SK-N-SH (cell line): ENCODE measurements at regions not wholly inside any gene's neighbourhood (a gene's known extent, or its start where the extent isn't known, plus 50 kb on each side); places are given as distances from the start of the nearest gene placed in this dataset.

Experiments
- CTCF ChIA-PET: fragments of 300-600, 350-600 bp; formaldehyde crosslinking; extraction: SDS; loops from one replicate; lab custom pipeline; 2021; lab: Yijun Ruan, JAX
- POLR2A ChIA-PET: fragments of 350-600 bp; sonication (Branson Sonifier 250); formaldehyde crosslinking; extraction: SDS; loops from one replicate; lab custom pipeline; 2020; ENCODE audit warnings: antibody characterized with exemption, inconsistent platforms; lab: Yijun Ruan, JAX
- DNase-seq: peaks from one replicate; pipeline ENCODE4 v3.0.0; 2012
- H2AFZ ChIP-seq: fragments of 200-600 bp; sonication (generic); 2 replicates; pipeline ENCODE4 v1.8.1; 2016; ENCODE audit warnings: antibody characterized with exemption, mild to moderate bottlenecking, low read depth
- H3F3A ChIP-seq: fragments of 200-600 bp; sonication (generic); replicated peaks from 2 replicates; pipeline ENCODE3; 2016; ENCODE audit warnings: antibody characterized with exemption, mild to moderate bottlenecking; ENCODE audit not compliant: insufficient read depth
- H3K27ac ChIP-seq, 2 experiments: fragments of 200-500 bp in 1 of 2; fragments of 200-600 bp in 1 of 2; sonication (Bioruptor generic) in 1 of 2; sonication (generic), shearing (Covaris generic) in 1 of 2; 2 replicates each; pipeline versions ENCODE4 v1.5.1 to v1.6.1; 2014 to 2016; ENCODE audit warnings: low read depth in 2 of 2, inconsistent platforms in 1 of 2, low read length in 1 of 2, mild to moderate bottlenecking in 1 of 2, mixed read lengths in 1 of 2
- H3K27me3 ChIP-seq: fragments of 200-600 bp; sonication (generic), shearing (Covaris generic); 2 replicates; pipeline ENCODE4 v1.6.1; 2016; ENCODE audit warnings: mixed run types; ENCODE audit not compliant: insufficient read depth
- H3K36me3 ChIP-seq, 2 experiments: fragments of 200-500 bp in 1 of 2; fragments of 200-600 bp in 1 of 2; sonication (Bioruptor generic) in 1 of 2; sonication (generic) in 1 of 2; replicated peaks in 1 of 2; 2 replicates each; pipeline versions ENCODE3 to v1.5.1; 2014 to 2016; ENCODE audit warnings: low read length in 1 of 2, mild to moderate bottlenecking in 1 of 2; ENCODE audit not compliant: insufficient read depth in 2 of 2, control insufficient read depth in 1 of 2
- H3K4me1 ChIP-seq, 2 experiments: fragments of 200-500 bp in 1 of 2; fragments of 200-600 bp in 1 of 2; sonication (Bioruptor generic) in 1 of 2; sonication (generic), shearing (Covaris generic) in 1 of 2; 2 replicates each; pipeline versions ENCODE4 v1.5.1 to v1.6.1; 2014 to 2016; ENCODE audit warnings: low read depth in 1 of 2, low read length in 1 of 2, mixed run types in 1 of 2; ENCODE audit not compliant: insufficient read depth in 2 of 2, control insufficient read depth in 1 of 2
- H3K4me2 ChIP-seq: fragments of 200-600 bp; sonication (generic), shearing (Covaris generic); 2 replicates; pipeline ENCODE4 v1.6.1; 2017; ENCODE audit warnings: mixed run types
- H3K4me3 ChIP-seq, 2 experiments: fragments of 200-500 bp in 1 of 2; fragments of 200-600 bp in 1 of 2; sonication (Bioruptor generic) in 1 of 2; sonication (generic), shearing (Covaris generic) in 1 of 2; 2 replicates each; pipeline versions ENCODE4 v1.5.1 to v1.8.1; 2014 to 2016; ENCODE audit warnings: low read depth in 2 of 2, inconsistent platforms in 1 of 2, low read length in 1 of 2, mild to moderate bottlenecking in 1 of 2, mixed read lengths in 1 of 2, moderate library complexity in 1 of 2
- H3K79me2 ChIP-seq: fragments of 200-600 bp; sonication (generic); 2 replicates; pipeline ENCODE4 v1.8.1; 2017; ENCODE audit warnings: mild to moderate bottlenecking; ENCODE audit not compliant: insufficient read depth
- H3K9ac ChIP-seq: fragments of 200-600 bp; sonication (generic); 2 replicates; pipeline ENCODE4 v1.6.1; 2017; ENCODE audit warnings: mixed run types
- H3K9me2 ChIP-seq: fragments of 200-600 bp; sonication (generic); 2 replicates; pipeline ENCODE4 v1.6.1; 2017; ENCODE audit warnings: mixed run types
- H3K9me3 ChIP-seq: fragments of 200-600 bp; sonication (generic); 2 replicates; pipeline ENCODE4 v1.6.1; 2017; ENCODE audit warnings: mixed run types, mild to moderate bottlenecking, moderate library complexity
- H4K20me1 ChIP-seq: fragments of 200-600 bp; sonication (generic); 2 replicates; pipeline ENCODE4 v1.6.1; 2017; ENCODE audit warnings: mild to moderate bottlenecking, mixed run types; ENCODE audit not compliant: insufficient read depth
- CTCF ChIP-seq: fragments of 200-600 bp; sonication (generic); IDR thresholded peaks from 2 replicates; pipeline ENCODE4 v1.6.1; 2017; ENCODE audit warnings: antibody characterized with exemption, mild to moderate bottlenecking, moderate library complexity
- ELF1 ChIP-seq: IDR thresholded peaks from 2 replicates; pipeline ENCODE4 v1.4.0; 2012
- FOXM1 ChIP-seq: IDR thresholded peaks from 2 replicates; pipeline ENCODE4 v1.4.0; 2012; ENCODE audit warnings: low read depth, mild to moderate bottlenecking
- GATA2 ChIP-seq: sonication (generic); formaldehyde crosslinking; IDR thresholded peaks from 2 replicates; pipeline ENCODE4 v1.5.0; 2020; ENCODE audit warnings: mild to moderate bottlenecking, missing genetic modification reagents
- JUND ChIP-seq: IDR thresholded peaks from 2 replicates; pipeline ENCODE4 v1.4.0; 2012
- MAX ChIP-seq: IDR thresholded peaks from 2 replicates; pipeline ENCODE4 v1.4.0; 2012; ENCODE audit warnings: low read depth
- MEF2A ChIP-seq: IDR thresholded peaks from 2 replicates; pipeline ENCODE4 v1.4.0; 2012; ENCODE audit warnings: low read depth, borderline replicate concordance
- MXI1 ChIP-seq: IDR thresholded peaks from 2 replicates; pipeline ENCODE4 v1.6.1; 2012; ENCODE audit warnings: mild to moderate bottlenecking, low read depth, low read length, improper control_type of control experiment
- NFIC ChIP-seq: IDR thresholded peaks from 2 replicates; pipeline ENCODE4 v1.4.0; 2012; ENCODE audit warnings: borderline replicate concordance
- RXRA ChIP-seq: IDR thresholded peaks from 2 replicates; pipeline ENCODE4 v1.4.0; 2012; ENCODE audit warnings: low read depth, mild to moderate bottlenecking, borderline replicate concordance
- SIN3A ChIP-seq: IDR thresholded peaks from 2 replicates; pipeline ENCODE4 v1.6.1; 2012; ENCODE audit warnings: low read depth, mild to moderate bottlenecking, low read length, moderate library complexity, borderline replicate concordance
- YY1 ChIP-seq: IDR thresholded peaks from 2 replicates; pipeline ENCODE4 v1.4.0; 2012; ENCODE audit warnings: low read depth, mild to moderate bottlenecking
- WGBS: methylation state at CpG from one replicate; pipeline ENCODE4 v1.1.6; 2017; ENCODE audit warnings: low lambda C conversion rate; 5-methylcytosine and 5-hydroxymethylcytosine counted together
- TF ChIP-seq, protein P1 (sequence below): IDR thresholded peaks from 2 replicates; pipeline ENCODE4 v1.4.0; 2012; ENCODE audit warnings: low read depth, borderline replicate concordance
- TF ChIP-seq, protein P2 (sequence below): fragments of 150-350 bp; IDR thresholded peaks from 2 replicates; pipeline ENCODE4 v1.6.1; 2016; ENCODE audit warnings: mild to moderate bottlenecking, low read depth, low read length
- TF ChIP-seq, protein P3 (sequence below): IDR thresholded peaks from 2 replicates; pipeline ENCODE4; 2012
- TF ChIP-seq, protein P4 (sequence below): IDR thresholded peaks from 2 replicates; pipeline ENCODE4 v1.4.0; 2012; ENCODE audit warnings: low read depth, borderline replicate concordance

- no peaks in the 10 kb centered on the region for H3F3A ChIP-seq
- H3K27ac ChIP-seq, result no peak overlapping the region
- no peak overlapping the region for H2AFZ ChIP-seq
- 24% methylated on average over 3 of the region's 3 CpGs for WGBS
- H3K4me1 ChIP-seq, result no peaks in the 10 kb centered on the region; a peak in 1 of 4 replicates
- DNase-seq, result no peak
- TF ChIP-seq, protein P1, sequence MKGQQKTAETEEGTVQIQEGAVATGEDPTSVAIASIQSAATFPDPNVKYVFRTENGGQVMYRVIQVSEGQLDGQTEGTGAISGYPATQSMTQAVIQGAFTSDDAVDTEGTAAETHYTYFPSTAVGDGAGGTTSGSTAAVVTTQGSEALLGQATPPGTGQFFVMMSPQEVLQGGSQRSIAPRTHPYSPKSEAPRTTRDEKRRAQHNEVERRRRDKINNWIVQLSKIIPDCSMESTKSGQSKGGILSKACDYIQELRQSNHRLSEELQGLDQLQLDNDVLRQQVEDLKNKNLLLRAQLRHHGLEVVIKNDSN, result no peak
- TF ChIP-seq MAX, result no peak
- TF ChIP-seq, protein P2, sequence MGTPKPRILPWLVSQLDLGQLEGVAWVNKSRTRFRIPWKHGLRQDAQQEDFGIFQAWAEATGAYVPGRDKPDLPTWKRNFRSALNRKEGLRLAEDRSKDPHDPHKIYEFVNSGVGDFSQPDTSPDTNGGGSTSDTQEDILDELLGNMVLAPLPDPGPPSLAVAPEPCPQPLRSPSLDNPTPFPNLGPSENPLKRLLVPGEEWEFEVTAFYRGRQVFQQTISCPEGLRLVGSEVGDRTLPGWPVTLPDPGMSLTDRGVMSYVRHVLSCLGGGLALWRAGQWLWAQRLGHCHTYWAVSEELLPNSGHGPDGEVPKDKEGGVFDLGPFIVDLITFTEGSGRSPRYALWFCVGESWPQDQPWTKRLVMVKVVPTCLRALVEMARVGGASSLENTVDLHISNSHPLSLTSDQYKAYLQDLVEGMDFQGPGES, result no peak
- TF ChIP-seq MEF2A, result no peak
- no peak for TF ChIP-seq RXRA
- TF ChIP-seq FOXM1, result no peak
- TF ChIP-seq YY1, result no peak
- TF ChIP-seq CTCF, result no peak
- no peaks in the 10 kb centered on the region for H3K79me2 ChIP-seq
- CTCF ChIA-PET, result interaction anchor here (1.0 kb wide), 1 partner anchor 15 kb away, joined by 3 read pairs; no protein-coding TSS in a partner anchor
- no peak overlapping the region for H3K4me2 ChIP-seq
- no peak overlapping the region for H3K9ac ChIP-seq
- H3K27me3 ChIP-seq, result no peaks in the 10 kb centered on the region
- H3K9me2 ChIP-seq, result no peaks in the 10 kb centered on the region
- H3K9me3 ChIP-seq, result no peaks in the 10 kb centered on the region
- POLR2A ChIA-PET, result no interaction called here
- no peaks in the 10 kb centered on the region for H3K36me3 ChIP-seq
- no peaks in the 10 kb centered on the region for H4K20me1 ChIP-seq
- H3K4me3 ChIP-seq, result no peak overlapping the region
These were observed 142.0 kb upstream of the GAREM1 start for GRCh38 chr18:32612651-32613050.

- Histone ChIP-seq H3F3A (no peaks in the 10 kb centered on the region), H3K9me2 (no peaks in the 10 kb centered on the region), H3K27ac (no peak overlapping the region), H3K79me2 (no peaks in the 10 kb centered on the region), H4K20me1 (no peaks in the 10 kb centered on the region), H3K4me2 (no peak overlapping the region), H3K36me3 (no peaks in the 10 kb centered on the region), H3K4me1 (no peaks in the 10 kb centered on the region; a peak in 1 of 4 replicates), H3K9ac (no peak overlapping the region), H2AFZ (no peak overlapping the region), H3K9me3 (no peaks in the 10 kb centered on the region), H3K4me3 (no peak overlapping the region), H3K27me3 (no peaks in the 10 kb centered on the region)
- ChIA-PET POLR2A (no interaction called here), CTCF (no interaction called here)
- TF ChIP-seq, protein P3, sequence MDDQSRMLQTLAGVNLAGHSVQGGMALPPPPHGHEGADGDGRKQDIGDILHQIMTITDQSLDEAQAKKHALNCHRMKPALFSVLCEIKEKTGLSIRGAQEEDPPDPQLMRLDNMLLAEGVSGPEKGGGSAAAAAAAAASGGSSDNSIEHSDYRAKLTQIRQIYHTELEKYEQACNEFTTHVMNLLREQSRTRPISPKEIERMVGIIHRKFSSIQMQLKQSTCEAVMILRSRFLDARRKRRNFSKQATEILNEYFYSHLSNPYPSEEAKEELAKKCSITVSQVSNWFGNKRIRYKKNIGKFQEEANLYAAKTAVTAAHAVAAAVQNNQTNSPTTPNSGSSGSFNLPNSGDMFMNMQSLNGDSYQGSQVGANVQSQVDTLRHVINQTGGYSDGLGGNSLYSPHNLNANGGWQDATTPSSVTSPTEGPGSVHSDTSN, result no peak
- TF ChIP-seq, protein P4, sequence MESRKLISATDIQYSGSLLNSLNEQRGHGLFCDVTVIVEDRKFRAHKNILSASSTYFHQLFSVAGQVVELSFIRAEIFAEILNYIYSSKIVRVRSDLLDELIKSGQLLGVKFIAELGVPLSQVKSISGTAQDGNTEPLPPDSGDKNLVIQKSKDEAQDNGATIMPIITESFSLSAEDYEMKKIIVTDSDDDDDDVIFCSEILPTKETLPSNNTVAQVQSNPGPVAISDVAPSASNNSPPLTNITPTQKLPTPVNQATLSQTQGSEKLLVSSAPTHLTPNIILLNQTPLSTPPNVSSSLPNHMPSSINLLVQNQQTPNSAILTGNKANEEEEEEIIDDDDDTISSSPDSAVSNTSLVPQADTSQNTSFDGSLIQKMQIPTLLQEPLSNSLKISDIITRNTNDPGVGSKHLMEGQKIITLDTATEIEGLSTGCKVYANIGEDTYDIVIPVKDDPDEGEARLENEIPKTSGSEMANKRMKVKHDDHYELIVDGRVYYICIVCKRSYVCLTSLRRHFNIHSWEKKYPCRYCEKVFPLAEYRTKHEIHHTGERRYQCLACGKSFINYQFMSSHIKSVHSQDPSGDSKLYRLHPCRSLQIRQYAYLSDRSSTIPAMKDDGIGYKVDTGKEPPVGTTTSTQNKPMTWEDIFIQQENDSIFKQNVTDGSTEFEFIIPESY, result no peak
- TF ChIP-seq MEF2A (no peak), ELF1 (no peak), SIN3A (no peak), CTCF (no peak), JUND (no peak), GATA2 (CRISPR knock-in tag) (no peak), MAX (no peak), NFIC (no peak), MXI1 (no peak)
- TF ChIP-seq, protein P2, result no peak
- no peak for DNase-seq
- WGBS, result 0% methylated on average over 1 of the region's 1 CpG
These were observed 139.5 kb upstream of the GAREM1 start for GRCh38 chr18:32610176-32610575.
